GM12878 (cell line): ENCODE measurements at regions not wholly inside any gene's neighbourhood (a gene's known extent, or its start where the extent isn't known, plus 50 kb on each side); places are given as distances from the start of the nearest gene placed in this dataset.
"Not testable (repeated sequence)": the region's sequence is repeated elsewhere in the genome, so short reads cannot be mapped to it uniquely, and the experiment has no call there.

ENCODE experiments used
- ATF7 ChIP-seq: fragments of 450-650 bp; IDR thresholded peaks from 2 replicates; pipeline ENCODE4 v1.6.1; 2016; ENCODE audit warnings: low read depth, mild to moderate bottlenecking
- CTCF ChIP-seq, 3 experiments: IDR thresholded peaks in 2 of 3; conservative IDR thresholded peaks in 1 of 3; 2 replicates each; pipeline ENCODE4 v1.5.1; 2011; ENCODE audit warnings: low read depth in 3 of 3, low read length in 3 of 3, mild to moderate bottlenecking in 3 of 3, control low read depth in 2 of 3, moderate library complexity in 2 of 3, inconsistent platforms in 1 of 3, mixed read lengths in 1 of 3; ENCODE audit not compliant: control insufficient read depth in 2 of 3, insufficient read depth in 1 of 3; ENCODE audit errors: extremely low read depth in 1 of 3
- E4F1 ChIP-seq: fragments of 450-650 bp; IDR thresholded peaks from 2 replicates; pipeline ENCODE4 v1.6.1; 2018; ENCODE audit warnings: borderline replicate concordance, mild to moderate bottlenecking; ENCODE audit not compliant: partially characterized antibody
- EP300 ChIP-seq, 2 experiments: fragments of 150-350 bp in 1 of 2; IDR thresholded peaks; 2 replicates each; pipeline ENCODE4 v1.6.1; 2011 to 2012; ENCODE audit warnings: low read depth in 2 of 2, low read length in 2 of 2, borderline replicate concordance in 1 of 2, improper control_type of control experiment in 1 of 2, inconsistent platforms in 1 of 2; ENCODE audit not compliant: control insufficient read depth in 1 of 2
- EZH2 ChIP-seq: IDR thresholded peaks from 2 replicates; pipeline ENCODE4 v1.6.1; 2012; ENCODE audit warnings: low read depth, mild to moderate bottlenecking, control low read depth, inconsistent platforms, low read length, borderline replicate concordance; ENCODE audit not compliant: control insufficient read depth
- IKZF1 ChIP-seq: fragments of 450-650 bp; conservative IDR thresholded peaks from 2 replicates; pipeline ENCODE4 v1.6.1; 2017; ENCODE audit warnings: antibody characterized with exemption, mild to moderate bottlenecking
- MTA2 ChIP-seq: fragments of 450-650 bp; IDR thresholded peaks from 2 replicates; pipeline ENCODE4 v1.6.1; 2016; ENCODE audit warnings: low read depth, mild to moderate bottlenecking, moderate library complexity
- NR2C2 ChIP-seq: IDR thresholded peaks from 2 replicates; pipeline ENCODE4 v1.6.1; 2011; ENCODE audit warnings: borderline replicate concordance, low read depth; ENCODE audit not compliant: control insufficient read depth, insufficient read length
- POLR2A ChIP-seq: IDR thresholded peaks from 2 replicates; pipeline ENCODE4 v1.6.1; 2011; ENCODE audit warnings: low read depth, mild to moderate bottlenecking, low read length
- POLR2AphosphoS5 ChIP-seq: IDR thresholded peaks from 2 replicates; pipeline ENCODE4 v1.6.1; 2011; ENCODE audit warnings: mild to moderate bottlenecking, low read length, inconsistent platforms
- SP1 ChIP-seq: IDR thresholded peaks from one replicate; pipeline ENCODE4 v1.6.1; 2011; ENCODE audit warnings: low read depth, low read length
- YY1 ChIP-seq: IDR thresholded peaks from 2 replicates; pipeline ENCODE4 v1.6.1; 2011; ENCODE audit warnings: low read depth, mild to moderate bottlenecking, low read length

GRCh38 chr10:85504641-85505040 lies 862.0 kb downstream of the GRID1 start:
- not testable (repeated sequence) for TF ChIP-seq EZH2; ATF7; SP1; CTCF (IDR thresholded peaks at IDR 0.05 in 2 of 3, conservative IDR thresholded peaks at IDR 0.05 in 1 of 3; ENCODE audit: control insufficient read depth in 2 of 3, extremely low read depth in 1 of 3, insufficient read depth in 1 of 3, low read depth in 3 of 3, low read length in 3 of 3); MTA2; EP300 (IDR thresholded peaks at IDR 0.05; ENCODE audit: borderline replicate concordance in 1 of 2, control insufficient read depth in 1 of 2, low read depth in 2 of 2, low read length in 2 of 2); NR2C2; IKZF1; YY1; POLR2AphosphoS5; E4F1; POLR2A
